DND-41 (cell line): ENCODE measurements at regions not wholly inside any gene's neighbourhood (a gene's known extent, or its start where the extent isn't known, plus 50 kb on each side); places are given as distances from the start of the nearest gene placed in this dataset.

Source experiments
- EZH2 ChIP-seq: IDR thresholded peaks from 3 replicates; pipeline ENCODE4 v1.6.1; 2012; ENCODE audit warnings: borderline replicate concordance, low read depth, mild to moderate bottlenecking, moderate library complexity, low read length, inconsistent platforms; ENCODE audit not compliant: severe bottlenecking
- TF ChIP-seq, protein P1 (sequence below): IDR thresholded peaks from 2 replicates; pipeline ENCODE4 v1.5.1; 2012; ENCODE audit warnings: borderline replicate concordance, low read length, moderate library complexity, mild to moderate bottlenecking; ENCODE audit not compliant: poor library complexity, severe bottlenecking; ENCODE audit errors: extremely low read depth

DNA sequence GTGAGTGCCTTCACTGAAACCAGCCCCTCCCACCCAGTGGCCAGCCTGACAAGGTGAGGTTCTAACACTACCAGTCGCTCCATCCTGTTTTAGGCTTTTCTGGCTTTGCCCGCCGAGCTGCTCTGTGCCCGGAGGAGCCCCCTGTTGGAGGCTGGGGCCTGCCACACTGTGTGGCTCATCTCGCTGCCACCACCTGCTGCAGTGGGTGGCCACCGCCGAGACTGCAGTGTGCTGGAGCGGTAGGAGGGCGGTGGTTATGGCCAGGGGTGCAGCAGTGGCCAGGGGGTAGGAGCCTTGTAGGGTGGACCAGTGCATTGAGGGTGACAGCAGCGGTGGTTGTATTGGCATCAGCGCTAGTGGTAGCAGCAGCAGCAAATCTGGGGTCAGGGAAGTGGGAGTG lies 74.7 kb upstream of the PCAT7 start:
- TF ChIP-seq, protein P1, sequence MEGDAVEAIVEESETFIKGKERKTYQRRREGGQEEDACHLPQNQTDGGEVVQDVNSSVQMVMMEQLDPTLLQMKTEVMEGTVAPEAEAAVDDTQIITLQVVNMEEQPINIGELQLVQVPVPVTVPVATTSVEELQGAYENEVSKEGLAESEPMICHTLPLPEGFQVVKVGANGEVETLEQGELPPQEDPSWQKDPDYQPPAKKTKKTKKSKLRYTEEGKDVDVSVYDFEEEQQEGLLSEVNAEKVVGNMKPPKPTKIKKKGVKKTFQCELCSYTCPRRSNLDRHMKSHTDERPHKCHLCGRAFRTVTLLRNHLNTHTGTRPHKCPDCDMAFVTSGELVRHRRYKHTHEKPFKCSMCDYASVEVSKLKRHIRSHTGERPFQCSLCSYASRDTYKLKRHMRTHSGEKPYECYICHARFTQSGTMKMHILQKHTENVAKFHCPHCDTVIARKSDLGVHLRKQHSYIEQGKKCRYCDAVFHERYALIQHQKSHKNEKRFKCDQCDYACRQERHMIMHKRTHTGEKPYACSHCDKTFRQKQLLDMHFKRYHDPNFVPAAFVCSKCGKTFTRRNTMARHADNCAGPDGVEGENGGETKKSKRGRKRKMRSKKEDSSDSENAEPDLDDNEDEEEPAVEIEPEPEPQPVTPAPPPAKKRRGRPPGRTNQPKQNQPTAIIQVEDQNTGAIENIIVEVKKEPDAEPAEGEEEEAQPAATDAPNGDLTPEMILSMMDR, result no peak
- TF ChIP-seq EZH2, result no peak
